ENCODE measurements at regions not wholly inside any gene's neighbourhood (a gene's known extent, or its start where the extent isn't known, plus 50 kb on each side); places are given as distances from the start of the nearest gene placed in this dataset.

DNA sequence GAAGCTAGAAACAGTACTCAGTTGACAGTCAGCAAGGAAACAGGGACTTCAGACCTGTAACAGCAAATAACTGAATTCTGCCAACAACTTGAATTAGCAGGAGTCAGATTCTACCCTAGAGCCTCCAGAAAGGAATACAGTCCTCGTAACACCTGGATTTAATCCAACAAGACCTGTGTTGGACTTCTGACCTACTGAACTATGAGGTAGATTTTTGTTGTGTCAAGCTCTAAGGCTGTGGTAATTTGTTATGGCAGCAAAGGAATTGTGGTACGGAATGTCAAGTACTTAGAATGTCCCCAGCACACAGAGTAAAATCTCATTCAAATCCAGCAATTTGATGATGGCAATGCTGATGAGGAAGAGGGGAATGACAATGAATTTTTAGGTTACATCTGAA, 234.1 kb downstream of the LRRN1 start:
- no CpG with 5 or more reads among the region's 2 CpGs for WGBS, 2 experiments (ENCODE audit: extremely low coverage in 2 of 2, insufficient read length in 1 of 2)
- no peak overlapping the region for H3K4me3 ChIP-seq (ENCODE audit: insufficient read depth, low read depth, low read length)
- H3K14ac ChIP-seq (replicated peaks; ENCODE audit: low read depth, low read length), result no peak overlapping the region
- H2BK120ac ChIP-seq (ENCODE audit: low read depth, low read length), result no peak overlapping the region
- H3K9ac ChIP-seq (ENCODE audit: low read depth, low read length), result no peak overlapping the region
- DNase-seq, result no peak
- no peak for ATAC-seq (ENCODE audit: low read depth)
- H4K20me1 ChIP-seq (ENCODE audit: insufficient read depth, low read length), result no peaks in the 10 kb centered on the region
- no peak overlapping the region for H3K23ac ChIP-seq (ENCODE audit: low read depth, low read length)
- no peak overlapping the region for H2AFZ ChIP-seq (replicated peaks; ENCODE audit: low read length, poor library complexity)
- ChIA-PET POLR2A (ENCODE audit: unreplicated experiment) (no interaction called here), CTCF (no interaction called here)
- no peak overlapping the region for H2BK20ac ChIP-seq (ENCODE audit: low read depth, low read length)
- no peak overlapping the region for H3K18ac ChIP-seq (ENCODE audit: low read depth, low read length)
- no peaks in the 10 kb centered on the region for H3K79me1 ChIP-seq (ENCODE audit: low read depth in 1 of 2, low read length in 2 of 2)
- H3K27ac ChIP-seq (ENCODE audit: insufficient read depth, low read length), result no peak overlapping the region
- in situ Hi-C loops (cut with MboI; ENCODE audit: low sequenced_read_pairs), result no loop called here
- no peak overlapping the region for H4K5ac ChIP-seq (ENCODE audit: low read depth, low read length)
- H3K9me1 ChIP-seq (ENCODE audit: insufficient read depth, low read length), result no peaks in the 10 kb centered on the region
- H4K8ac ChIP-seq (ENCODE audit: low read depth in 2 of 2, low read length in 2 of 2), result no peak overlapping the region
- no TSS peak for BruUV-seq (replicated peaks)
- no peaks in the 10 kb centered on the region for H3K27me3 ChIP-seq (ENCODE audit: control insufficient read depth, insufficient read depth, low read length)
- no peak overlapping the region for H2BK5ac ChIP-seq (ENCODE audit: low read depth, low read length, poor library complexity, severe bottlenecking)
- no peak overlapping the region for H2AK5ac ChIP-seq (ENCODE audit: low read depth, low read length)
- H3K4ac ChIP-seq (ENCODE audit: low read depth, low read length), result no peak overlapping the region
- no peak overlapping the region for H3K4me2 ChIP-seq (ENCODE audit: low read depth, low read length)
- H4K91ac ChIP-seq (ENCODE audit: insufficient read depth, low read depth, low read length), result no peak overlapping the region
- no peaks in the 10 kb centered on the region for H3K4me1 ChIP-seq (ENCODE audit: control insufficient read depth, insufficient read depth, low read length)
- H2BK15ac ChIP-seq (ENCODE audit: low read depth, low read length), result no peak overlapping the region
- intact Hi-C loops (cut with micrococcal nuclease), result no loop called here
- peaks cover 13% of the 10 kb centered on the region for H3K9me3 ChIP-seq (ENCODE audit: control insufficient read depth, insufficient read depth, low read length)
- H3K56ac ChIP-seq (ENCODE audit: extremely low read depth, insufficient read depth, low read length), result no peak overlapping the region
- dilution Hi-C loops (cut with HindIII; ENCODE audit: low sequenced_read_pairs, unreplicated experiment), result no loop called here
- no peaks in the 10 kb centered on the region for H3K36me3 ChIP-seq (ENCODE audit: control insufficient read depth, insufficient read depth, low read length)
- H2AK9ac ChIP-seq (replicated peaks; ENCODE audit: low read depth, low read length, poor library complexity), result no peak overlapping the region
- TF ChIP-seq, protein P1, sequence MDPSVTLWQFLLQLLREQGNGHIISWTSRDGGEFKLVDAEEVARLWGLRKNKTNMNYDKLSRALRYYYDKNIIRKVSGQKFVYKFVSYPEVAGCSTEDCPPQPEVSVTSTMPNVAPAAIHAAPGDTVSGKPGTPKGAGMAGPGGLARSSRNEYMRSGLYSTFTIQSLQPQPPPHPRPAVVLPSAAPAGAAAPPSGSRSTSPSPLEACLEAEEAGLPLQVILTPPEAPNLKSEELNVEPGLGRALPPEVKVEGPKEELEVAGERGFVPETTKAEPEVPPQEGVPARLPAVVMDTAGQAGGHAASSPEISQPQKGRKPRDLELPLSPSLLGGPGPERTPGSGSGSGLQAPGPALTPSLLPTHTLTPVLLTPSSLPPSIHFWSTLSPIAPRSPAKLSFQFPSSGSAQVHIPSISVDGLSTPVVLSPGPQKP (IDR thresholded peaks at IDR 0.05; ENCODE audit: borderline replicate concordance, low read depth, low read length), result no peak
- TF ChIP-seq MXI1 (IDR thresholded peaks at IDR 0.05; ENCODE audit: borderline replicate concordance, low read depth, low read length) (no peak), MAFK (IDR thresholded peaks at IDR 0.05; ENCODE audit: low read depth, low read length) (no peak), CTCF (conservative IDR thresholded peaks at IDR 0.05; ENCODE audit: low read depth, low read length) (no peak), RFX5 (IDR thresholded peaks at IDR 0.05; ENCODE audit: low read depth, low read length) (no peak), RAD21 (IDR thresholded peaks at IDR 0.05; ENCODE audit: low read length) (no peak), FOS (IDR thresholded peaks at IDR 0.05; ENCODE audit: low read depth, low read length) (no peak), NFE2L2 (IDR thresholded peaks at IDR 0.05; ENCODE audit: low read depth, low read length) (no peak), BHLHE40 (IDR thresholded peaks at IDR 0.05; ENCODE audit: low read depth, low read length) (no peak), CEBPB (IDR thresholded peaks at IDR 0.05; ENCODE audit: low read depth, low read length) (no peak), CHD1 (IDR thresholded peaks at IDR 0.05; ENCODE audit: low read depth, low read length) (no peak), MAZ (IDR thresholded peaks at IDR 0.05; ENCODE audit: borderline replicate concordance, low read depth, low read length) (no peak), SMC3 (IDR thresholded peaks at IDR 0.05; ENCODE audit: low read depth, low read length) (no peak), RCOR1 (IDR thresholded peaks at IDR 0.05; ENCODE audit: insufficient replicate concordance, low read length) (no peak), POLR2A (IDR thresholded peaks at IDR 0.05; ENCODE audit: low read depth, low read length) (no peak)
- TF ChIP-seq, protein P2, sequence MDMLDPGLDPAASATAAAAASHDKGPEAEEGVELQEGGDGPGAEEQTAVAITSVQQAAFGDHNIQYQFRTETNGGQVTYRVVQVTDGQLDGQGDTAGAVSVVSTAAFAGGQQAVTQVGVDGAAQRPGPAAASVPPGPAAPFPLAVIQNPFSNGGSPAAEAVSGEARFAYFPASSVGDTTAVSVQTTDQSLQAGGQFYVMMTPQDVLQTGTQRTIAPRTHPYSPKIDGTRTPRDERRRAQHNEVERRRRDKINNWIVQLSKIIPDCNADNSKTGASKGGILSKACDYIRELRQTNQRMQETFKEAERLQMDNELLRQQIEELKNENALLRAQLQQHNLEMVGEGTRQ (IDR thresholded peaks at IDR 0.05; ENCODE audit: low read depth, low read length), result no peak

Measured in IMR-90 (cell line).